ENCODE measurements at regions not wholly inside any gene's neighbourhood (a gene's known extent, or its start where the extent isn't known, plus 50 kb on each side); places are given as distances from the start of the nearest gene placed in this dataset.

DNA sequence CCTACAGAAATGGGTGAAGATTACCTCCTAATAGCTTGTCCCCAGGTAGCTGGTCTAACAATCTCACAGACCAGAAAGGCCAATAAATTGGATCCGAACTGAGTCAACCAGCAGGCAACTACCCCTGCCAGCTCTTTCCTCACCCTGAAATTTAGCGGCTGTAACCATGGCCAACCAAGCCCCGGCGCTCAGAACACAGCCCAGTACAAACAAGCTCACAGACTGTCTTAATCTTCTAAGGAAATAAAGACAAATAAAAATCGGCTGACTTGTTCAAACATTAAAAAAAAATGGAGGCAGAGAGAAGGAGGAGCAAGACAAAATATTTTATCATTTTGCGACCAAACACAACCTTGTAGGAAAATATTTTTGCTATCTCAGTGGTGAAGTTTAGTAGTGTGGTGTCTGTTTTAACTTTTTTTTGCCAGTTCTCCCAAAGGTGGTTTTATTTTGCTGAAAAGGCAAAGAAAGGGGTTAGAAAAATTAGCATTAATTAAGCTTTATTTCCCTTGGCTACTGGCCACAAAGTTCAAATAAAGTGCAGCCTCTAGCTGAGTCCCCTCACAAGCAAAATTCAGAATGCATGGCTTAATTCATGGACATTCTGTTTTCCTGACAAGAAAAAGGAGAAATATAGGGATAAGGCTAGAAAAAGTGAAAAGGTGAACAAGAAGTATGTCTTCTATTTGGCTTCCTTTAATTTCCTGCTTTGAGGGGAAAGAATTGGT, 313.0 kb upstream of the NPVF start:
- no peak for DNase-seq (ENCODE audit: insufficient read length)
- no peak for TF ChIP-seq TAF1 (IDR thresholded peaks at IDR 0.05; ENCODE audit: borderline replicate concordance, low read depth, low read length)
- no peak for TF ChIP-seq POLR2A (IDR thresholded peaks at IDR 0.05; ENCODE audit: low read depth, low read length)
- no peak for TF ChIP-seq POLR2AphosphoS5 (IDR thresholded peaks at IDR 0.05; ENCODE audit: low read depth, low read length)

DNA sequence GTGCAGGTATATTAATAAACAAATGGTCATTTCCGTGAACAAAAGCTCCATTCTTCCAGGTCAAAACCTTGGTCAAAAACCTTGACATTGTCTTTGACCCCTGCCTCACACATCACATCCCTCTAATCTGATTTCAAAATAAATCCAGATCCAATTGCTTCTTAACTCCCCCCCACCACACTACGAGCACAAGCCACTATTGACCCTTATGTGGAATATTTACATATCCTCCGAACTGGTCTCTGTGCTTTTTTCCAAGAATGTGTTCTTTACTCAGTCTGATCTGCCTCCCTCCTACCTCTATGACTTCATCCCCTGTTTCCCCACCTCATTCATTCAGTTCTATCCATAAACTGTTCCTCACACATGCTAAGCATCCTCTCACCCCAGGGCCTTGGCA, 313.6 kb upstream of the NPVF start:
- TF ChIP-seq TAF1 (IDR thresholded peaks at IDR 0.05; ENCODE audit: borderline replicate concordance, low read depth, low read length) = no peak
- no peak for TF ChIP-seq POLR2AphosphoS5 (IDR thresholded peaks at IDR 0.05; ENCODE audit: low read depth, low read length)
- no peak for TF ChIP-seq POLR2A (IDR thresholded peaks at IDR 0.05; ENCODE audit: low read depth, low read length)
- DNase-seq (ENCODE audit: insufficient read length) = no peak
- no peak for FAIRE-seq

More for the DNA sequence above, 313.0 kb upstream of the NPVF start:
- no peak for FAIRE-seq

DNA sequence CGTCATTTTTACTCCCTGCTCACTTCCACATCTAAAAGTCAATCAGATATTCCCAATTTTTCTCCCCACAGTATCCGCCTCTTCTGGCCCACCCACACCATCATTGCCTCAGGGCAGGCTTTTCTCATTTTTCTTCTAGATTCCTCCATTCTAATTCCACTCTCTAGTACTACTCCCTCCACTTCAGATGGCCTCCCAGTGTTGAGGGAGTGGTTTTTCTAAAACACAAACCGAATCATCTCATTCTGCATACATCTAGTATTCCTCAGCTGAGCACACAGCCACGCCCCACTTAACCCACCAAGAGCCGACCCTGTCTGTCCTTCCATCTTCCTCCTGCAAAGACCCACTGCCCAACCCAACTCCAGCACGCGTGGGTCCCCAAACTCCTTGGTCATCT, 314.9 kb upstream of the NPVF start:
- TF ChIP-seq TAF1 (IDR thresholded peaks at IDR 0.05; ENCODE audit: borderline replicate concordance, low read depth, low read length) = no peak
- no peak for TF ChIP-seq POLR2AphosphoS5 (IDR thresholded peaks at IDR 0.05; ENCODE audit: low read depth, low read length)
- no peak for TF ChIP-seq POLR2A (IDR thresholded peaks at IDR 0.05; ENCODE audit: low read depth, low read length)
- no peak for DNase-seq (ENCODE audit: insufficient read length)
- no peak for FAIRE-seq

DNA sequence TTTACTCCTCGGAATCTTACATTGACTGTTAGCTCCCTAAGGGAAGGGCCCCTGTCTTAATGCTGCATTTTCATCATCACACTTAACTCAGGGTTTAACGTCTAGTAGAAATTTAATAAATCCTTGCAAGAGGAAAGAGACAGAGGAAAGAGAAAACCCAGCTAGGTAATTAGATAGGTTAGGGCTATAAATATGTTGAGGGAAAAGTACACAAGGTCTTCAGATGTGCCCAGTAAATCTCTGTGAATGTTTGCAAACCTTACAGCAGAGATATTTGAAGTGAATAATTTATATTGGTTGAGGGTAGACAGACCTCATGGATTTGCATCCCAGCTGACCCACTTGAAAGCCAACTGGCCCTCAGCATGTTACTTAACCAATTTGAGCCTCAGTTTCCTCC, 315.5 kb upstream of the NPVF start:
- TF ChIP-seq TAF1 (IDR thresholded peaks at IDR 0.05; ENCODE audit: borderline replicate concordance, low read depth, low read length) = no peak
- TF ChIP-seq POLR2AphosphoS5 (IDR thresholded peaks at IDR 0.05; ENCODE audit: low read depth, low read length) = no peak
- no peak for TF ChIP-seq POLR2A (IDR thresholded peaks at IDR 0.05; ENCODE audit: low read depth, low read length)
- DNase-seq (ENCODE audit: insufficient read length) (no peak), FAIRE-seq (no peak)

DNA sequence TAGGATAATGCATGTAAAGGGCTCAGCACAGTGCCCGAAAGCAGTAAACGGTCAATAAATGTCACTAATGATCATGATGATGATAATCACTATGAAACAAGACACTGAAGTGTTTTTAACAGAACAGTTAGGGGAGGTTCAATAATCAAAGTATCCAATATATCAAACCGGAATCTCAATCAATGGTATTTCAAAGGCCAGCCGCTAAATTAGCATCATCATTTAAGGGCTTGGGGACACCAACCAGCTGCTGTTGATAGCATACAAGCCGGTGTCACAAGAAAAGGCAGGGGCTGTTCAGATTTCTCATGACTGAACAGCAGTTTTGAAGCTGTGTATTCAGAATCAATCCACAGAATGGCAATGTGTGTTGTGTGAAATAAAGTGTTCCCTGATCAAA, 316.0 kb upstream of the NPVF start:
- no peak for TF ChIP-seq TAF1 (IDR thresholded peaks at IDR 0.05; ENCODE audit: borderline replicate concordance, low read depth, low read length)
- TF ChIP-seq POLR2AphosphoS5 (IDR thresholded peaks at IDR 0.05; ENCODE audit: low read depth, low read length) = no peak
- TF ChIP-seq POLR2A (IDR thresholded peaks at IDR 0.05; ENCODE audit: low read depth, low read length) = no peak
- DNase-seq (ENCODE audit: insufficient read length) = no peak
- no peak for FAIRE-seq

DNA sequence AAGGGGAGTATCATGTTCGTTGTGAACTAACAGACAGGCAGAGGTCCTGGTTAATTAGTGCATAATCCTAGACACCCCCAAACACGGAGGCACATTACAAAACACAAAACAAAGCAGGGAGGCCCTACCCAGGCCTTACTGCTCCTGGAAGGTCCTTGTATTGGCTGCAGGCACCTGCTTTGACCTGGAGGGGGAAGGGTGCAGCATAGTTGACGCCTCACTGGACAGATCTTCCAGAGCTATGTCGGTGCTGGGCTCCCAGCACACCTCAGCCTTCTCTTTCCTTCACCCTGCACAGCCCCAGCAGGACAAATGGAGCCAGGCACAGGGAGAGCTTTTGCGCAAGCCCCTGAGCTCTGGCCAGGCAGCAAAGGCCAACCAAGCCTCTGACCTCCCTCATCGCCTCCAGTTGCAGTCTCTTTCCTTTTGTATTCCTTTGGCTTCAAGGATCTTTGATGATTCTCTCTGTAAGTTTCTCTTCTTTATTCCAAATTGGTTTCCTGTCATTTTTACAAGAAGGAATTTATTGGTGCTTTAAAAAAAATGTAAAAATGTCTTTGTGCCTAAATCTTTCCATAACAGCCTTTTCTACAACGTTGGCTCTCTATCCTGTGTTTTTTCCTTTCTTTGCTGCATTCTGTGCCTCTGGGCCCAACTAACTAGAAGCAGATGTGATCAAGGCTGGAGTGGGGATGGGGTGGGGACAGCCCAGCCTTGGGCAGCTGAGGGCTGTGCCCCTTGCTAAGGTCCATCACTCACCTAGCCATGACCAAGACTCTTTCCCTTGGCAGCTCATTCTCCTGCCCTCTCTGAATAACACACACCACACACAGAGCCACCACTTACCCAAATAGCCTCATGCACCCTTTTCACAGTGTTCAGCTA, 317.1 kb upstream of the NPVF start:
- FAIRE-seq (no peak), DNase-seq (ENCODE audit: insufficient read length) (no peak)
- TF ChIP-seq POLR2A (IDR thresholded peaks at IDR 0.05; ENCODE audit: low read depth, low read length) (no peak), POLR2AphosphoS5 (IDR thresholded peaks at IDR 0.05; ENCODE audit: low read depth, low read length) (no peak), TAF1 (IDR thresholded peaks at IDR 0.05; ENCODE audit: borderline replicate concordance, low read depth, low read length) (no peak)

DNA sequence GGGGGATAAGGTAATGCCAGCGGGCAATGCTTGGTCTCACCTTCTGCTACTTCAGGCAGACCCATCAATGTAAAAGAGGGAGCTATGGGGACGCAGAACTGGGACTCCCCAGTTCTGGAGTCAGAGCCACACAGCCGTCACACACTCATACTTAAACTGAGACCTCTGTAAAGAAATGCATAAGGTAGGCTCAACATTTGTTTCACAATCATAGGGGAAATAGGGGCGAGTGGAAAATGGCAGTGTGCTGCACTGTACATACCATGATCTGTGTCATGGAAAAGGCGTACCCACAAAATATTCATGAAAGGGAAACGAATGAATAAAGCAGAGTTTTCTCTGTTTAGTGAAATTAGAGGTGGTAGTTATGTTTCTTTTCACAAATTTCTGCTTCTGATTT, 318.0 kb upstream of the NPVF start:
- FAIRE-seq (no peak), DNase-seq (ENCODE audit: insufficient read length) (no peak)
- TF ChIP-seq TAF1 (IDR thresholded peaks at IDR 0.05; ENCODE audit: borderline replicate concordance, low read depth, low read length) (no peak), POLR2AphosphoS5 (IDR thresholded peaks at IDR 0.05; ENCODE audit: low read depth, low read length) (no peak), POLR2A (IDR thresholded peaks at IDR 0.05; ENCODE audit: low read depth, low read length) (no peak)

DNA sequence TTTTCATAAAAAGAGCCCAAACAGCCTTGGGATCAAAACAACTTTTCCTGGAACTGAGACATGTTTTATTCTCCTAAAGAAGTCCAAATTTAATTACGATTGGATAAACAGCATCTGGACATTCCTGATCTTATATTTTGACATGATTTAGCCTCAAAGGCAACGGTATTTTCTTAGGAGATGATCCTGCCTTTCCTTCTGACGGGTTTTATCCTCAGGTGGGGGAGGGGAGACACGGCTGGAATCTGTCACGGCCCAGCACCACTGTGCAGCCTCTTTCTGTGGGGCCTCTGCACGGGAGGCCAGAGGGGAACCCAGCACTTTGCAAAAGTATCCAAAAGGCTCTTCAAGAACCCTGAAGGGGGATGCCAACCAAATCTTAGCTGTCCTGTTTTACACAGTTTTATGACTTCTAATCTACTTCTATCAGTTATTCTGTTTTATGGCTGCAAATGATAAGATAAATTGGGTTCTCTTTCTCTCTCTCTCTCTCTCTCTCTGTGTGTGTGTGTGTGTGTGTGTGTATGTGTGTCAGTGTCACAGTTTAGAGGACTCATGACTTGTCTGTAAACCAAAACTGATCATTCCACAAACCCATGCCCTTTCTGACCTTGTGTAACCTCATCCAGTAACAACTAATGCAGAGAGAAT, 321.1 kb upstream of the NPVF start:
- TF ChIP-seq POLR2AphosphoS5 (IDR thresholded peaks at IDR 0.05; ENCODE audit: low read depth, low read length) = no peak
- no peak for TF ChIP-seq TAF1 (IDR thresholded peaks at IDR 0.05; ENCODE audit: borderline replicate concordance, low read depth, low read length)
- no peak for TF ChIP-seq POLR2A (IDR thresholded peaks at IDR 0.05; ENCODE audit: low read depth, low read length)
- DNase-seq (ENCODE audit: insufficient read length) = no peak
- no peak for FAIRE-seq

DNA sequence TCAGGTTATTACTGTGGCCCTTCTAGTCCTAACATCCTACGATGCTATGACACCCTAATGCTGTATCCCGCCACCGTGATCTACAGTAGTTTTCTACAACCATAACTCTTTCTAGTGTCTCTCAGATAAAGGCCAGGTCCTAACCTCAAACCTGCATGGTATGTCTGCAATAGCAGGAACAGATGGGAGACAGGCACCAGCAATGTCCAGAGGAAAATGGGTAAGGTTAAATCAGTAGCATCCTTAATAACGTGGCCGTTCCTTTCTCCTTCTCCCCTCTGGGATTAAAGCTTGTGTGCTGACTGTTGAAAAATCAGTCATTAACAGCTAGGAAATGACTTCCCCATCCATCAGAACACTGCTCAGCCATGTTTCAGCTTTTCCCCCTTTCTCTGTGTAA, 321.9 kb upstream of the NPVF start:
- FAIRE-seq = no peak
- no peak for DNase-seq (ENCODE audit: insufficient read length)
- TF ChIP-seq TAF1 (IDR thresholded peaks at IDR 0.05; ENCODE audit: borderline replicate concordance, low read depth, low read length) (no peak), POLR2AphosphoS5 (IDR thresholded peaks at IDR 0.05; ENCODE audit: low read depth, low read length) (no peak), POLR2A (IDR thresholded peaks at IDR 0.05; ENCODE audit: low read depth, low read length) (no peak)

DNA sequence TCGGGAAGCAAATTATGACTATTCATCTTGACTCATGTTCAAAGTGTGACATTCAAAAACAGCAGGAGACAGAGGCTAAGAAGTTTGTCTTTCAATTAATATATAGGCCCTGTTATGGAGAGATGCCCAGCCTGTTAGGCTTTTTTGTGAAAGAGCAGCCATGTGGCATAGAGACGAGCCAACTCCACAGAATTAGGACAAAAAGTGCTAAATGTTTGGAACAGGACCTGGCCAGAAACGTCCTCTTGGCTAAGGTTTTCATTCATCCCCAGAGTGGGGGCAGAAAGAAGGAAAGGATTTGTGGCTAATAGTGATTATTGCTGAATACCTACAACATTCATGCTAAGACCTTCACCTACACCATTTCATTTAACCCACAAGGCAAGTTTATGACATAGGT, 324.7 kb upstream of the NPVF start:
- no peak for TF ChIP-seq POLR2A (IDR thresholded peaks at IDR 0.05; ENCODE audit: low read depth, low read length)
- TF ChIP-seq TAF1 (IDR thresholded peaks at IDR 0.05; ENCODE audit: borderline replicate concordance, low read depth, low read length) = no peak
- TF ChIP-seq POLR2AphosphoS5 (IDR thresholded peaks at IDR 0.05; ENCODE audit: low read depth, low read length) = no peak
- DNase-seq (ENCODE audit: insufficient read length) (no peak), FAIRE-seq (no peak)

DNA sequence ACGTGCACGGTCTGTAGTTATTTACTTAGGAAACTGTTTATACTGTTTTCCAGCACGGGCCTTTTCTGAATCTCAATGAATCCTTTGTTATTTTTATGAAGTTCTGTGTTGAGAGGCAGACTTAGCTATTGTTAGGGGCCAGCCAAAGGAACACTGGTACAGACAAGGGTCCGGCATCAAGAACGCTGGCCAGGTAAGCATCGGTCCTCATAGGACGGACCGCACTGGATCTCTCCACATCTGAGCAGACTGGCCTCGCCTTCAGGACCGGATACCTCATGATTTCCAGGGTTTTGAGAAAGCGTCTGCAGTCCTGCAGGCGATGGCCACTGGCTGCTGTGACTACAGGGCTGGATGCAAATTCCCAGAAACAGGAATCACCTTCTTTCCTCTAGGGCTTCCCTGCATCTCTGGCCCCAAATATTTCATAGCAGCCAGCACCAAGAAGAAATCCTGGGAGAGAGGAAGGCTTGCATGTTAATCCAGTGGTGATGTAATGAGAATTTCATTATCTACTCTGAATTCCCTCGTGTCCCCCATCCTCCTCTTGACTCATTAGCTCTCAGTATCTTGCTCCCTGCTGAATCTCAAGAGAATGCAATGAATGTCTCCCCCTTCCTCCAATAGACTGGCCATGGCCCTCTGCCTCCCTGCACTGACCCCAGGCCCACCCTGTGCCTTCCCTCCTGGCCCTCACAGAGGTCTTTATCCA, 325.4 kb upstream of the NPVF start:
- FAIRE-seq (no peak), DNase-seq (ENCODE audit: insufficient read length) (no peak)

More for the DNA sequence above, 325.4 kb upstream of the NPVF start:
- no peak for TF ChIP-seq POLR2AphosphoS5 (IDR thresholded peaks at IDR 0.05; ENCODE audit: low read depth, low read length)
- no peak for TF ChIP-seq TAF1 (IDR thresholded peaks at IDR 0.05; ENCODE audit: borderline replicate concordance, low read depth, low read length)
- no peak for TF ChIP-seq POLR2A (IDR thresholded peaks at IDR 0.05; ENCODE audit: low read depth, low read length)
